Heart left ventricle (tissue), 16 donors: ENCODE measurements at regions not wholly inside any gene's neighbourhood (a gene's known extent, or its start where the extent isn't known, plus 50 kb on each side); places are given as distances from the start of the nearest gene placed in this dataset.
A peak's percentile ranks its signal among the peaks of the same experiment; 100 is the strongest.

Source experiments
- ATAC-seq, 4 donors: fragments of 200-7000 bp; cut with Tn5 transposase; one replicate each; pipeline ENCODE4 v1.9.1; 2020 to 2022; ENCODE audit warnings: moderate library complexity in 4 of 4, mild to moderate bottlenecking in 3 of 4, moderate number of reproducible peaks in 1 of 4
- DNase-seq, 5 donors: peaks; one replicate each; pipeline ENCODE4 v3.0.0-alpha.2; 2020
- H3K27ac ChIP-seq, 12 donors: fragments of 200-600 bp; sonication (generic) in 4 of 12; one replicate each; pipeline versions ENCODE4 v1.5.0 to v1.8.0; 2016 to 2022; ENCODE audit warnings: mild to moderate bottlenecking in 2 of 12
- H3K27me3 ChIP-seq, 9 donors: fragments of 200-600 bp; sonication (generic) in 2 of 9; one replicate each; pipeline versions ENCODE4 v1.5.1 to v1.8.0; 2016 to 2022; ENCODE audit warnings: mild to moderate bottlenecking in 3 of 9
- H3K36me3 ChIP-seq, 9 donors: fragments of 200-600 bp; sonication (generic) in 2 of 9; one replicate each; pipeline versions ENCODE4 v1.5.0 to v1.8.0; 2018 to 2022; ENCODE audit warnings: mild to moderate bottlenecking in 2 of 9
- H3K4me1 ChIP-seq, 12 donors: fragments of 200-600 bp; sonication (generic) in 4 of 12; one replicate each; pipeline versions ENCODE4 v1.5.0 to v1.8.0; 2016 to 2022; ENCODE audit warnings: mild to moderate bottlenecking in 3 of 12
- H3K4me3 ChIP-seq, 12 donors: fragments of 200-600 bp; sonication (generic) in 4 of 12; one replicate each; pipeline versions ENCODE4 v1.5.0 to v1.8.0; 2017 to 2022; ENCODE audit warnings: mild to moderate bottlenecking in 9 of 12, moderate library complexity in 4 of 12
- H3K9me3 ChIP-seq, 12 donors: fragments of 200-600 bp; sonication (generic) in 4 of 12; one replicate each; pipeline versions ENCODE4 v1.5.0 to v1.8.0; 2016 to 2022; ENCODE audit warnings: mild to moderate bottlenecking in 1 of 12
- POLR2A ChIP-seq, 2 donors: fragments of 450-650 bp; IDR thresholded peaks; one replicate each; pipeline ENCODE4 v1.6.1; 2017; ENCODE audit warnings: antibody characterized with exemption in 2 of 2, mild to moderate bottlenecking in 2 of 2, moderate library complexity in 2 of 2
- WGBS, 4 donors: extraction: QIAGEN DNeasy Blood & Tissue Kit in 2 of 4; methylation state at CpG; one replicate each; pipeline versions ENCODE4 v1.1.5 to v1.1.7; 2013 to 2018; 5-methylcytosine and 5-hydroxymethylcytosine counted together
- intact Hi-C, 10 donors: fragments of 100-400 bp; cut with DNase I; formaldehyde crosslinking; loops; one replicate each; pipeline versions ENCODE4 v1.11.1 to v1.14.2; 2022
- TF ChIP-seq, protein P1 (sequence below), 12 donors: fragments of 200-600 bp; sonication (generic) in 4 of 12; IDR thresholded peaks; one replicate each; pipeline versions ENCODE4 v1.5.0 to v1.8.0; 2018 to 2022; ENCODE audit warnings: antibody characterized with exemption in 12 of 12, mild to moderate bottlenecking in 5 of 12
- donor health status: ischemic (EF 13 %, LVEDD 7.1; RV severe dilation, severe dysfunction).
- donor health status: healthy with polysubstance abuse.
- donor health status: DM: no; HTN: yes; CAD: no.
- donor health status: DM: no; HTN: no; CAD: no.
- donor health status: ischemic (EF 25% LVEDD 6.9; RV normal size, moderate dysfunction).
- donor health status: ischemic (EF 25% LVEDD 5.7; RV mildly dilated, moderate dysfunction).
- donor health status: healthy.
- donor health status: DM: yes; HTN: yes; CAD: no.
- donor health status: ischemic (EF 35%, LVEDD 5.7; RV mildly dilated, moderate dysfunction).
- donor health status: nonischemic (EF 11% LVEDD 7.7; RV severe dilation, severe dysfunction).
- donor health status: DM: yes; HTN: yes; CAD: no.
- donor health status: PGD.
- donor health status: ischemic (EF 29% LVEDD 5.4; RV normal size, mild dysfunction).
- donor health status: nonischemic (EF 23%, LVEDD 6.1; RV moderate dilation, normal function).

GRCh38 chr5:38607396-38607795 lies 51.0 kb upstream of the LIFR start:
- no peaks in the 10 kb centered on the region for H3K9me3 ChIP-seq
- no peaks in the 10 kb centered on the region for H3K27me3 ChIP-seq
- ATAC-seq (peak in 1 of 4 donors; percentile 39), DNase-seq (no peak)
- H3K4me1 ChIP-seq: peaks cover 0 to 13% (median 2%) of the 10 kb centered on the region in 12 donors
- no peak overlapping the region for H3K27ac ChIP-seq
- 62 to 80% (median 68%) methylated on average over 3 of the region's 3 CpGs for WGBS, 4 donors
- TF ChIP-seq, protein P1, sequence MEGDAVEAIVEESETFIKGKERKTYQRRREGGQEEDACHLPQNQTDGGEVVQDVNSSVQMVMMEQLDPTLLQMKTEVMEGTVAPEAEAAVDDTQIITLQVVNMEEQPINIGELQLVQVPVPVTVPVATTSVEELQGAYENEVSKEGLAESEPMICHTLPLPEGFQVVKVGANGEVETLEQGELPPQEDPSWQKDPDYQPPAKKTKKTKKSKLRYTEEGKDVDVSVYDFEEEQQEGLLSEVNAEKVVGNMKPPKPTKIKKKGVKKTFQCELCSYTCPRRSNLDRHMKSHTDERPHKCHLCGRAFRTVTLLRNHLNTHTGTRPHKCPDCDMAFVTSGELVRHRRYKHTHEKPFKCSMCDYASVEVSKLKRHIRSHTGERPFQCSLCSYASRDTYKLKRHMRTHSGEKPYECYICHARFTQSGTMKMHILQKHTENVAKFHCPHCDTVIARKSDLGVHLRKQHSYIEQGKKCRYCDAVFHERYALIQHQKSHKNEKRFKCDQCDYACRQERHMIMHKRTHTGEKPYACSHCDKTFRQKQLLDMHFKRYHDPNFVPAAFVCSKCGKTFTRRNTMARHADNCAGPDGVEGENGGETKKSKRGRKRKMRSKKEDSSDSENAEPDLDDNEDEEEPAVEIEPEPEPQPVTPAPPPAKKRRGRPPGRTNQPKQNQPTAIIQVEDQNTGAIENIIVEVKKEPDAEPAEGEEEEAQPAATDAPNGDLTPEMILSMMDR (IDR thresholded peaks at IDR 0.05): no peak
- no peak for TF ChIP-seq POLR2A (IDR thresholded peaks at IDR 0.05)
- no peak overlapping the region for H3K4me3 ChIP-seq
- H3K36me3 ChIP-seq: no peaks in the 10 kb centered on the region
- intact Hi-C loops: no loop called here

GRCh38 chr5:38607930-38608564 lies 51.6 kb upstream of the LIFR start:
- ATAC-seq: no peak
- intact Hi-C loops: no loop called here
- WGBS, 4 donors: 78 to 83% (median 82%) methylated on average over 5 of the region's 5 CpGs

DNA sequence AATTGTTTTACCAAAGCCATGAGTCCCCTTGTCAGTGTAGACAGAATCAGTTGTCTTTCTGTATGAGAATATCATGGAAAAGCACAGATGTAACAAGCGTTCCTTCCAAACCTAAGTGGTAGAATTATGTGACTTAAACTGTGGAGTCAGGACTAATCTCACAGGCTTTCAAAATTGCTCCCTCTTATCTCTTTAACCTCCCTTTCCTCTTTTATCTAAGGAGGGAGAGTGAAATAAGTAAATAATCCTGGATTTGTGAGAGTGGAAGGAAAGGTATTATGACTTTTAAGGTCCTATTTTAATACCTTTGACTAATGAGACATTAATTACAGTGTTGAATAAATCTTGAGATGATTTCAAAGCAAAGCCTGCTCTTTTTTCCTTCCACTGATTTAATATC lies 52.4 kb upstream of the LIFR start:
- H3K4me3 ChIP-seq: no peak overlapping the region
- no peak for TF ChIP-seq POLR2A (IDR thresholded peaks at IDR 0.05)
- TF ChIP-seq, protein P1 (IDR thresholded peaks at IDR 0.05): no peak
- peaks cover 0 to 15% (median 1%) of the 10 kb centered on the region in 12 donors for H3K4me1 ChIP-seq
- no peak overlapping the region for H3K27ac ChIP-seq
- no peaks in the 10 kb centered on the region for H3K36me3 ChIP-seq
- no peak for ATAC-seq
- no peak for DNase-seq
- H3K9me3 ChIP-seq: no peaks in the 10 kb centered on the region
- intact Hi-C loops: no loop called here
- H3K27me3 ChIP-seq: no peaks in the 10 kb centered on the region
- WGBS, 4 donors: 87 to 94% (median 92%) methylated on average over 1 of the region's 1 CpG

More at GRCh38 chr5:38607930-38608564, 51.6 kb upstream of the LIFR start:
- no peak overlapping the region for H3K4me3 ChIP-seq
- DNase-seq: no peak
- peaks cover 0 to 13% (median 0%) of the 10 kb centered on the region in 12 donors for H3K4me1 ChIP-seq
- no peak overlapping the region for H3K27ac ChIP-seq
- no peaks in the 10 kb centered on the region for H3K9me3 ChIP-seq
- no peaks in the 10 kb centered on the region for H3K36me3 ChIP-seq
- no peaks in the 10 kb centered on the region for H3K27me3 ChIP-seq
- TF ChIP-seq, protein P1 (IDR thresholded peaks at IDR 0.05): no peak
- TF ChIP-seq POLR2A (IDR thresholded peaks at IDR 0.05): no peak

DNA sequence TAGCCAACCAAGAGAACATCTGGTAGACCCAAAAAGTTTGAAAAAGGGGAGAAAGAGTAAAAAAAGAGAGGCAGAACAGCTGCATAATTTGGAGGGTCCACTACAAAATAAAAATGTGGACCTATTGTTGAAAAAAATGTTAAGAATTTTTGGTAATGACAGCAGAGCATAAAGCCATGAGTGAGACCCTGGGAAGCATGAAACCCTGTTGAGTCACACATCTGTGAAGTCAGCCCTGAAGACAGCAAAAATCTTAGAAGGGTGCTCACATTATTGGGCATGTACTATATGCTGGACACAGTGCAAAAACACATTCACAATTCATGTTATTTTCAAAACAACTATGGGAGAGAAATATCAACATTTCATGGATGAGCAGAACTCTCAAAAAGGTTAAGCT lies 56.4 kb upstream of the LIFR start:
- peaks cover 0 to 22% (median under 1%) of the 10 kb centered on the region in 12 donors for H3K4me1 ChIP-seq
- no peak overlapping the region for H3K27ac ChIP-seq
- DNase-seq: no peak
- TF ChIP-seq, protein P1 (IDR thresholded peaks at IDR 0.05): no peak
- no peak for TF ChIP-seq POLR2A (IDR thresholded peaks at IDR 0.05)
- intact Hi-C loops: loop anchor here in 1 of 10 donors (5.0 kb wide), 1 partner anchor 44 kb away; no protein-coding TSS in a partner anchor
- H3K27me3 ChIP-seq: no peaks in the 10 kb centered on the region
- peaks cover 0 to 5% (median 0%) of the 10 kb centered on the region in 12 donors for H3K9me3 ChIP-seq
- no peak overlapping the region for H3K4me3 ChIP-seq
- no peak for ATAC-seq
- H3K36me3 ChIP-seq: no peaks in the 10 kb centered on the region
